GM20431 (cell line): ENCODE measurements at regions not wholly inside any gene's neighbourhood (a gene's known extent, or its start where the extent isn't known, plus 50 kb on each side); places are given as distances from the start of the nearest gene placed in this dataset.
"Not testable (repeated sequence)": the region's sequence is repeated elsewhere in the genome, so short reads cannot be mapped to it uniquely, and the experiment has no call there.

Source experiments
- in situ Hi-C: fragments of 300-500 bp; cut with MseI, MboI; formaldehyde crosslinking; loops from one replicate; pipeline ENCODE4 v1.15.0; 2020; ENCODE audit warnings: low sequenced_read_pairs; ENCODE audit not compliant: unreplicated experiment

DNA sequence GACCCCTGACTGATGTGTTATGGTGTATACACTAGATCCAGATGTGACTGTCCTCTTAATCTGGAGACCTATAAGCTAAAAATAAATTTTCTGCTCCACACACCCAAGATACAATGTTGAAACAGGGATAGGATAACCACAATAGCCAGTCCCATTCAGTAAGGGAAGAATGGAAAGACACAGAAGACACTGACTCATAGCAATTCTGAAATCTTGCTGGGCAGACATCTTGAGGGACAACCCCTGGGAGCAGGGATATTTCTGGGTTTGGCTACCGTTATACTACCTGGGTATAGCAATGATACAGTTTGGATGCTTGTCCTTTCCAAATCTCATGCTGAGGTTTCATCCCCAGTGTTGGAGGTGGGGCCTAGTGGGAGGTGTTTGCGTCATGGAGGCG is 93.9 kb downstream of the BUD13 start:
- in situ Hi-C loops = no loop called here

GRCh38 chr11:116667318-116667717 is 105.5 kb downstream of the BUD13 start:
- in situ Hi-C loops = not testable (repeated sequence)

GRCh38 chr11:116666673-116667249 is 106.0 kb downstream of the BUD13 start:
- in situ Hi-C loops = not testable (repeated sequence)

DNA sequence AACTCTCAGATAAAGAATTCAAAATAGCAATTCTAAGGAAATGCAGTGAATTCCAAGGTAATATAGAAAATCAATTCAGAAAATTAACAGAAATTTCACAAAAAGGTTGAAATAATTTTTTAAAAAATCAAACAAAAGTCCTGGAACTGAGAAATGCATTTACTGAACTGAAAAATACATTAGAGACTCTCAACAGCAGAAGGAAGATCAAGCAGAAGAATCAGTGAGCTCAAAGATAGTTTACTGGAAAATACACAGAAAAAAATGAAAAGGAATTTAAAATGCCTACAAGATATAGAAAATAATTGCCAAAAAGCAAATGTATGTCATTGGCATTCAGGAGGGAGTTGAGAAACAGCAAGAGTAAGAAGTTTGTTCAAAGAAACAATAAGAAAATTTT is 107.3 kb downstream of the BUD13 start:
- in situ Hi-C loops = no loop called here

GRCh38 chr11:116661056-116661455 is 111.7 kb downstream of the BUD13 start:
- in situ Hi-C loops = no loop called here

DNA sequence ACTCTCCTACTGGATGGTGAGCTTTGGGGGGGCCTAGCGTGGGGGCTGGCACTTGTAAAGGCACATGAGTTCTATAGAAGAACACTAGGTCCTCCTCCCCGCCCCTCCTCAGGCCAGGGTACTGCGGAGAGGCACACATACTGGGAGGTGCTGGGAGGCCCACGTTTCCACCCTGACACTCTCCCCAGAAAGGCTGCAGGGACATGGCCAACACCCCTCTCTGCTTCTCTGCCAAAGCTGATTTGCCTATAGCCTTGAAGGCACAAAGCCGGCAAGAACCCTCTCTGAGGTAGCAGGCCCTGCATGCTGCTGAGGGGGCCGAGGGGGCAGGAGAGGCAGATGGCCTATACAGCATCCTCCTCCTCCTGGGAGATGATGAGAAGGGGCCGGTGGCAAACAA is 112.8 kb downstream of the BUD13 start:
- in situ Hi-C loops = no loop called here

- in situ Hi-C loops = no loop called here
These were observed 113.8 kb downstream of the BUD13 start for GRCh38 chr11:116658876-116659535.

DNA sequence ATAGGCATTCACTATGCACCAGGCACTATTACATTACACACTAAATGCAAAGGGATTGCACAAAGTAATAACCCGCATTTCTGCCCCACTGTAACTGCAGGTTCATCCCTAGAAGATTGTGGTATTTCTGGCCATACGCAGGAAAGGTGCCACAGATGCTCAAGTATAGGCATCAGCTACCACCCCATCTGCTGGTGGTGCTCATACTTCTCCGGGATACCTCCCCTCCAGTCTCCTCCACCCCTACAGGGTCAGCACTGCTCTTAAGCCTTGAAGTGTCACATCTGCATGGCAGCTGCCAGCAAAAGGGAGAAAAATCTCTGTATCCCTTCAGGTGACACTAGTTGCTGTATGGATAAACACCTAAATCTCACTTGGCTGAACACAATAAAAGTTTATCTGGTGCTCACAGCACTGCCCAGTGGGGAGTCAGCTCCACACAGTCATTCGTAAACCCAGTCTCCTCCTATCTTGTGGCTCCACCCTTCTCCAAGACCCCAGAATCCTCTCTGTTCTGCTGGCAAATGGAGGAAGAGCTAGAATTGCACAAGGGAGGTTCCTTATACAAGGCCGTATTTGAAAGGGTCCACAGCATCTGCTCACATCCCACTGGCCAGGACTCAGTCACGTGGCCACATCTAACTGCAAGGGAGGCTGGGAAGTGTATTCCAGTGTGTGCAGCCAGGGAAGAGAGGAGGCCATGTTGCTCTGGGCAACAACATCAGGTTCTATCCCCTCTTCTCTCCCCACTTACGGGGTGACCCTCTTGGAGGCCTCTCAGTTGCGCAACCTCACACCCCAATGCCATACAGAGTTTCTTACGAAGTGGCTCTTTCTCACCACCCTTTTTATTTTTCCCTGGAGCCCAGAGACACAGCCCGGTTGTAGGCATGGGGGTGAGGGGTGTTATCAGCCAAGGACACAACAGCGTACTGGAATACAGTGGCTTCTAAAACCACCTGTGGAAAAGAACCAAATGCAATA is 114.7 kb downstream of the BUD13 start:
- in situ Hi-C loops = no loop called here

GRCh38 chr11:116656011-116656410 is 116.8 kb downstream of the BUD13 start:
- in situ Hi-C loops = no loop called here

DNA sequence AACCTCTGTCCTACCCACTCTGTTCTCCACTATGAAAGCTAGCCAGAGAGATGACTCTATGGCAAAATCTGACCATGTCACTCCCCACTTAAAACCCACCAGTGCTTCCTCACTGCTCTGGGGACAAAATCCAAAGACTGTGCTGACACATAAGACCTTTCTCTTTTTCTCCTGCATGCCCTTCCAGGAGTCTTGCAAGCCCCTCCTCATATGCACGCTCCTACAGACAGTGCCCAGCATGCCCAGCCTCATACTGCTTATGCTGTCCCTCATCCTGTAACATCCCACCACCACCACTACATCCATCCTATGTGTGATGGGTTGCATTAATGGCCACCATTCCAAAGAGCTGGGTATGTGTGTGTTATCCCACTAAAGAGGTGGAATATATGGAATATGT is 118.3 kb downstream of the BUD13 start:
- in situ Hi-C loops = no loop called here

GRCh38 chr11:116653206-116653605 is 119.6 kb downstream of the BUD13 start:
- in situ Hi-C loops = no loop called here

- in situ Hi-C loops = no loop called here
These were observed 121.0 kb downstream of the BUD13 start for GRCh38 chr11:116651737-116652237.

GRCh38 chr11:116651098-116651736 is 121.6 kb downstream of the BUD13 start:
- in situ Hi-C loops = no loop called here

- in situ Hi-C loops = no loop called here
These were observed 122.7 kb downstream of the BUD13 start for GRCh38 chr11:116650052-116650451.

- in situ Hi-C loops = no loop called here
These were observed 123.5 kb downstream of the BUD13 start for GRCh38 chr11:116649268-116649667.

- in situ Hi-C loops = no loop called here
These were observed 124.3 kb downstream of the BUD13 start for GRCh38 chr11:116648247-116649174.

- in situ Hi-C loops = no loop called here
These were observed 125.3 kb downstream of the BUD13 start for GRCh38 chr11:116647305-116648080.

- in situ Hi-C loops = no loop called here
These were observed 126.6 kb downstream of the BUD13 start for GRCh38 chr11:116646191-116646590.

GRCh38 chr11:116644941-116645305 is 127.9 kb downstream of the BUD13 start:
- in situ Hi-C loops = no loop called here
